H9 (cell line): ENCODE measurements at regions not wholly inside any gene's neighbourhood (a gene's known extent, or its start where the extent isn't known, plus 50 kb on each side); places are given as distances from the start of the nearest gene placed in this dataset.

ENCODE experiments used
- DNase-seq: peaks from one replicate; pipeline ENCODE4 v3.0.0-alpha.2; 2017
- H2AFZ ChIP-seq: one replicate; pipeline ENCODE4 v1.6.1; 2013; ENCODE audit warnings: mild to moderate bottlenecking, low read length, control low read depth, moderate library complexity
- H2AK5ac ChIP-seq: 2 replicates; pipeline ENCODE4 v1.6.1; 2013; ENCODE audit warnings: low read length, control low read depth, mixed read lengths; ENCODE audit not compliant: insufficient read length
- H2BK120ac ChIP-seq: one replicate; pipeline ENCODE4 v1.6.1; 2013; ENCODE audit warnings: low read depth, mild to moderate bottlenecking, low read length, control low read depth, inconsistent platforms; ENCODE audit not compliant: poor library complexity, severe bottlenecking
- H2BK12ac ChIP-seq: 2 replicates; pipeline ENCODE4 v1.6.1; 2013; ENCODE audit warnings: low read length, control low read depth, mixed read lengths, low read depth; ENCODE audit not compliant: insufficient read length
- H2BK15ac ChIP-seq: 2 replicates; pipeline ENCODE4 v1.6.1; 2013; ENCODE audit warnings: low read depth, low read length, control low read depth
- H2BK20ac ChIP-seq: one replicate; pipeline ENCODE4 v1.6.1; 2013; ENCODE audit warnings: low read depth, mild to moderate bottlenecking, low read length, control low read depth, inconsistent platforms; ENCODE audit not compliant: poor library complexity, severe bottlenecking
- H2BK5ac ChIP-seq: 2 replicates; pipeline ENCODE4 v1.6.1; 2013; ENCODE audit warnings: low read length, control low read depth, mixed read lengths; ENCODE audit not compliant: insufficient read length
- H3K14ac ChIP-seq: 2 replicates; pipeline ENCODE4 v1.6.1; 2013; ENCODE audit warnings: low read length, control low read depth; ENCODE audit not compliant: insufficient read depth
- H3K18ac ChIP-seq: 2 replicates; pipeline ENCODE4 v1.6.1; 2013; ENCODE audit warnings: low read depth, mild to moderate bottlenecking, mixed read lengths, low read length, control low read depth; ENCODE audit not compliant: insufficient read length
- H3K23ac ChIP-seq: 2 replicates; pipeline ENCODE4 v1.6.1; 2013; ENCODE audit warnings: low read length, control low read depth, mixed read lengths, low read depth; ENCODE audit not compliant: insufficient read length
- H3K23me2 ChIP-seq: 2 replicates; pipeline ENCODE4 v1.6.1; 2013; ENCODE audit warnings: low read depth, mild to moderate bottlenecking, mixed read lengths, low read length, control low read depth; ENCODE audit not compliant: insufficient read length, poor library complexity, severe bottlenecking
- H3K27ac ChIP-seq: 2 replicates; pipeline ENCODE4 v1.5.1; 2013; ENCODE audit warnings: low read length, control low read depth, mixed read lengths, low read depth; ENCODE audit not compliant: insufficient read length
- H3K27me3 ChIP-seq: 2 replicates; pipeline ENCODE4 v1.6.1; 2013; ENCODE audit warnings: low read length, control low read depth, inconsistent platforms; ENCODE audit not compliant: insufficient read depth
- H3K4ac ChIP-seq: 2 replicates; pipeline ENCODE4 v1.6.1; 2013; ENCODE audit warnings: low read depth, mild to moderate bottlenecking, control low read depth, inconsistent platforms, low read length, moderate library complexity
- H3K4me1 ChIP-seq: 2 replicates; pipeline ENCODE4 v1.6.1; 2013; ENCODE audit warnings: low read length, control low read depth, inconsistent platforms; ENCODE audit not compliant: insufficient read depth
- H3K4me2 ChIP-seq: 2 replicates; pipeline ENCODE4 v1.6.1; 2013; ENCODE audit warnings: low read length, control low read depth, mixed read lengths; ENCODE audit not compliant: insufficient read length, insufficient read depth
- H3K56ac ChIP-seq: 2 replicates; pipeline ENCODE4 v1.6.1; 2013; ENCODE audit warnings: low read depth, mild to moderate bottlenecking, mixed read lengths, low read length, control low read depth; ENCODE audit not compliant: insufficient read length
- H3K79me1 ChIP-seq: 2 replicates; pipeline ENCODE4 v1.6.1; 2013; ENCODE audit warnings: low read depth, mild to moderate bottlenecking, moderate library complexity, low read length, control low read depth, inconsistent platforms; ENCODE audit not compliant: insufficient read depth, poor library complexity, severe bottlenecking
- H3K79me2 ChIP-seq: 2 replicates; pipeline ENCODE4 v1.6.1; 2013; ENCODE audit warnings: low read length, control low read depth, inconsistent platforms; ENCODE audit not compliant: insufficient read depth
- H3K9ac ChIP-seq: 2 replicates; pipeline ENCODE4 v1.6.1; 2013; ENCODE audit warnings: low read length, control low read depth, mixed read lengths; ENCODE audit not compliant: insufficient read length; ENCODE audit errors: extremely low read depth
- H3K9me3 ChIP-seq: one replicate; pipeline ENCODE4 v1.6.1; 2013; ENCODE audit warnings: low read depth, low read length, inconsistent platforms; ENCODE audit not compliant: control insufficient read depth
- H3T11ph ChIP-seq: one replicate; pipeline ENCODE4 v1.6.1; 2013; ENCODE audit warnings: mild to moderate bottlenecking, low read length, control low read depth, inconsistent platforms
- H4K20me1 ChIP-seq: one replicate; pipeline ENCODE4 v1.6.1; 2013; ENCODE audit not compliant: control insufficient read depth, insufficient read length, insufficient read depth
- H4K5ac ChIP-seq: 2 replicates; pipeline ENCODE4 v1.6.1; 2013; ENCODE audit warnings: low read depth, mild to moderate bottlenecking, mixed read lengths, low read length, control low read depth; ENCODE audit not compliant: insufficient read length
- H4K8ac ChIP-seq: replicated peaks from 2 replicates; pipeline ENCODE4 v1.6.1; 2013; ENCODE audit warnings: low read length, control low read depth, mixed read lengths, low read depth; ENCODE audit not compliant: insufficient read length
- H4K91ac ChIP-seq: 2 replicates; pipeline ENCODE4 v1.6.1; 2013; ENCODE audit warnings: low read depth, mild to moderate bottlenecking, moderate library complexity, mixed read lengths, low read length, control low read depth; ENCODE audit not compliant: insufficient read length
- H3K27ac Mint-ChIP-seq, 3 experiments: 2 replicates in 2 of 3; 3 replicates in 1 of 3; pipeline ENCODE4 v1.8.0; 2020 to 2021; ENCODE audit warnings: mixed read lengths in 3 of 3, mild to moderate bottlenecking in 1 of 3, moderate library complexity in 1 of 3
- H3K27me3 Mint-ChIP-seq: 2 replicates; pipeline ENCODE4 v1.8.0; 2021; ENCODE audit warnings: low read depth, mild to moderate bottlenecking, moderate library complexity, mixed read lengths
- H3K36me3 Mint-ChIP-seq, 3 experiments: 2 replicates in 2 of 3; 3 replicates in 1 of 3; pipeline ENCODE4 v1.8.0; 2020 to 2021; ENCODE audit warnings: low read depth in 3 of 3, mixed read lengths in 3 of 3; ENCODE audit not compliant: insufficient read depth in 1 of 3
- H3K4me1 Mint-ChIP-seq, 2 experiments: 2 replicates each; pipeline ENCODE4 v1.8.0; 2020; ENCODE audit warnings: mixed read lengths in 2 of 2
- H3K4me3 Mint-ChIP-seq, 2 experiments: 2 replicates in 1 of 2; 3 replicates in 1 of 2; pipeline ENCODE4 v1.8.0; 2020 to 2021; ENCODE audit warnings: mild to moderate bottlenecking in 2 of 2, mixed read lengths in 2 of 2, moderate library complexity in 1 of 2
- H3K9me3 Mint-ChIP-seq, 2 experiments: 2 replicates in 1 of 2; 3 replicates in 1 of 2; pipeline ENCODE4 v1.8.0; 2020; ENCODE audit warnings: mild to moderate bottlenecking in 2 of 2, mixed read lengths in 2 of 2, moderate library complexity in 1 of 2
- WGBS: extraction: QIAGEN DNeasy Blood & Tissue Kit; methylation state at CpG from one replicate; pipeline ENCODE4 v1.1.7; 2013; ENCODE audit warnings: missing lambda C conversion rate, low lambda C conversion rate, mixed read lengths; ENCODE audit not compliant: insufficient read length; ENCODE audit errors: extremely low coverage; 5-methylcytosine and 5-hydroxymethylcytosine counted together
- TF ChIP-seq, protein P1 (sequence below): fragments of 200-600 bp; sonication (generic); conservative IDR thresholded peaks from 3 replicates; pipeline ENCODE4 v1.8.0; 2021; ENCODE audit warnings: antibody characterized with exemption, mild to moderate bottlenecking

DNA sequence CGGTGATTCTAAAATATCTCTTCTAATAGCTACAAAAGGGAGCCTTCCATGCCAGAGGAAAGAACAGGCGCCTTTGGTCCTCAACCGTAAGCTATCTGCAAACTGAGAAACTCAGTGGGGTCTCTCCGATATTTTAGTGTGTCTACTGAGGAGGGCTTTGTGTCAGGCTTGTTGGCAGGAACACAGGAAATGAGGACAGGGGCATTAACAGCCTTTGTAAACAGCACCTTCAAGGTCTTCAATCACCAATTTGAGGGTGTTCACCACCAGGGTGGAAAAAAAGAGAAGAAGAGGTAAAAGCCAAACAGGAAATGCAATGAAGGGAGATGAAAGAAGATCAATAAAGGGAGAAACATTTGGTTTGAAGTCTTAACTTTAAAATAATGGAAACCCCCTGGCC is 580.1 kb upstream of the SALL1 start:
- H3K4me1 ChIP-seq, result no peaks in the 10 kb centered on the region
- H4K91ac ChIP-seq, result no peak overlapping the region
- no peaks in the 10 kb centered on the region for H3K23me2 ChIP-seq
- Mint-ChIP-seq H3K9me3 (peaks cover 3 to 4% of the 10 kb centered on the region in 2 experiments; a peak in 4 of 5 replicates), H3K4me1 (peaks cover 9 to 12% of the 10 kb centered on the region in 2 experiments), H3K27me3 (no peaks in the 10 kb centered on the region), H3K27ac (no peak overlapping the region), H3K36me3 (peaks cover 0 to 5% (median 2%) of the 10 kb centered on the region in 3 experiments; a peak in 2 of 7 replicates), H3K4me3 (no peak overlapping the region)
- no peak overlapping the region for H3K18ac ChIP-seq
- H4K5ac ChIP-seq, result no peak overlapping the region
- no peak overlapping the region for H3K4ac ChIP-seq
- H2BK15ac ChIP-seq, result no peak overlapping the region
- H3K27me3 ChIP-seq, result no peaks in the 10 kb centered on the region
- H2BK5ac ChIP-seq, result no peak overlapping the region
- no peak overlapping the region for H2BK12ac ChIP-seq
- no peaks in the 10 kb centered on the region for H3K9me3 ChIP-seq
- H2BK120ac ChIP-seq, result no peak overlapping the region
- WGBS, result no CpG with 5 or more reads among the region's 4 CpGs
- H3K9ac ChIP-seq, result no peak overlapping the region
- no peak overlapping the region for H3K14ac ChIP-seq
- no peak overlapping the region for H3T11ph ChIP-seq
- no peaks in the 10 kb centered on the region for H4K20me1 ChIP-seq
- no peak overlapping the region for H3K4me2 ChIP-seq
- no peak overlapping the region for H3K27ac ChIP-seq
- no peak overlapping the region for H2AFZ ChIP-seq
- no peak overlapping the region for H4K8ac ChIP-seq
- no peak overlapping the region for H2BK20ac ChIP-seq
- DNase-seq, result no peak
- H3K79me2 ChIP-seq, result no peaks in the 10 kb centered on the region
- no peak overlapping the region for H3K23ac ChIP-seq
- H3K56ac ChIP-seq, result no peak overlapping the region
- H3K79me1 ChIP-seq, result no peaks in the 10 kb centered on the region
- TF ChIP-seq, protein P1, sequence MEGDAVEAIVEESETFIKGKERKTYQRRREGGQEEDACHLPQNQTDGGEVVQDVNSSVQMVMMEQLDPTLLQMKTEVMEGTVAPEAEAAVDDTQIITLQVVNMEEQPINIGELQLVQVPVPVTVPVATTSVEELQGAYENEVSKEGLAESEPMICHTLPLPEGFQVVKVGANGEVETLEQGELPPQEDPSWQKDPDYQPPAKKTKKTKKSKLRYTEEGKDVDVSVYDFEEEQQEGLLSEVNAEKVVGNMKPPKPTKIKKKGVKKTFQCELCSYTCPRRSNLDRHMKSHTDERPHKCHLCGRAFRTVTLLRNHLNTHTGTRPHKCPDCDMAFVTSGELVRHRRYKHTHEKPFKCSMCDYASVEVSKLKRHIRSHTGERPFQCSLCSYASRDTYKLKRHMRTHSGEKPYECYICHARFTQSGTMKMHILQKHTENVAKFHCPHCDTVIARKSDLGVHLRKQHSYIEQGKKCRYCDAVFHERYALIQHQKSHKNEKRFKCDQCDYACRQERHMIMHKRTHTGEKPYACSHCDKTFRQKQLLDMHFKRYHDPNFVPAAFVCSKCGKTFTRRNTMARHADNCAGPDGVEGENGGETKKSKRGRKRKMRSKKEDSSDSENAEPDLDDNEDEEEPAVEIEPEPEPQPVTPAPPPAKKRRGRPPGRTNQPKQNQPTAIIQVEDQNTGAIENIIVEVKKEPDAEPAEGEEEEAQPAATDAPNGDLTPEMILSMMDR, result no peak
- H2AK5ac ChIP-seq, result no peak overlapping the region
